DND-41 (cell line): ENCODE measurements at regions not wholly inside any gene's neighbourhood (a gene's known extent, or its start where the extent isn't known, plus 50 kb on each side); places are given as distances from the start of the nearest gene placed in this dataset.
"Not testable (repeated sequence)": the region's sequence is repeated elsewhere in the genome, so short reads cannot be mapped to it uniquely, and the experiment has no call there.

Experiments
- ATAC-seq: fragments of 200-7000 bp; cut with Tn5 transposase; 3 replicates; pipeline ENCODE4 v1.9.1; 2021; ENCODE audit warnings: low read depth; ENCODE audit not compliant: insufficient read depth
- DNase-seq: peaks from one replicate; pipeline ENCODE4 v3.0.0-alpha.2; 2020
- H2AFZ ChIP-seq: 2 replicates; pipeline ENCODE4 v1.6.0; 2012; ENCODE audit warnings: low read depth, low read length
- H3K27ac ChIP-seq: 2 replicates; pipeline ENCODE4 v1.5.1; 2012; ENCODE audit warnings: low read length, inconsistent platforms
- H3K27me3 ChIP-seq: fragments of 200-600 bp; sonication (generic); 2 replicates; pipeline ENCODE4 v1.6.0; 2012; ENCODE audit warnings: low read length, mild to moderate bottlenecking, inconsistent platforms; ENCODE audit not compliant: insufficient read depth, poor library complexity
- H3K36me3 ChIP-seq: 2 replicates; pipeline ENCODE4 v1.5.1; 2012; ENCODE audit warnings: low read length, inconsistent platforms; ENCODE audit not compliant: insufficient read depth
- H3K4me1 ChIP-seq: 2 replicates; pipeline ENCODE4 v1.5.1; 2012; ENCODE audit warnings: mild to moderate bottlenecking, low read length; ENCODE audit not compliant: insufficient read depth
- H3K4me2 ChIP-seq: 2 replicates; pipeline ENCODE4 v1.6.0; 2012; ENCODE audit warnings: mild to moderate bottlenecking, moderate library complexity, low read length, inconsistent platforms; ENCODE audit not compliant: insufficient read depth
- H3K4me3 ChIP-seq, 2 experiments: fragments of 200-600 bp in 1 of 2; shearing (Covaris generic) in 1 of 2; 2 replicates each; pipeline ENCODE4 v1.5.1; 2012 to 2016; ENCODE audit warnings: inconsistent platforms in 2 of 2, low read length in 2 of 2, mild to moderate bottlenecking in 2 of 2, low read depth in 1 of 2, moderate library complexity in 1 of 2
- H3K79me2 ChIP-seq: 2 replicates; pipeline ENCODE4 v1.6.0; 2012; ENCODE audit warnings: low read length, inconsistent platforms; ENCODE audit not compliant: insufficient read depth
- H3K9ac ChIP-seq: 2 replicates; pipeline ENCODE4 v1.6.0; 2012; ENCODE audit warnings: low read depth, mild to moderate bottlenecking, inconsistent platforms, low read length, moderate library complexity
- H3K9me3 ChIP-seq: 2 replicates; pipeline ENCODE4 v1.5.1; 2012; ENCODE audit warnings: low read length, moderate library complexity, mild to moderate bottlenecking, inconsistent platforms; ENCODE audit not compliant: insufficient read depth, severe bottlenecking
- H4K20me1 ChIP-seq: 2 replicates; pipeline ENCODE4 v1.6.0; 2012; ENCODE audit warnings: low read length; ENCODE audit not compliant: insufficient read depth
- EZH2 ChIP-seq: IDR thresholded peaks from 3 replicates; pipeline ENCODE4 v1.6.1; 2012; ENCODE audit warnings: borderline replicate concordance, low read depth, mild to moderate bottlenecking, moderate library complexity, low read length, inconsistent platforms; ENCODE audit not compliant: severe bottlenecking
- TF ChIP-seq, protein P1 (sequence below): IDR thresholded peaks from 2 replicates; pipeline ENCODE4 v1.5.1; 2012; ENCODE audit warnings: borderline replicate concordance, low read length, moderate library complexity, mild to moderate bottlenecking; ENCODE audit not compliant: poor library complexity, severe bottlenecking; ENCODE audit errors: extremely low read depth

DNA sequence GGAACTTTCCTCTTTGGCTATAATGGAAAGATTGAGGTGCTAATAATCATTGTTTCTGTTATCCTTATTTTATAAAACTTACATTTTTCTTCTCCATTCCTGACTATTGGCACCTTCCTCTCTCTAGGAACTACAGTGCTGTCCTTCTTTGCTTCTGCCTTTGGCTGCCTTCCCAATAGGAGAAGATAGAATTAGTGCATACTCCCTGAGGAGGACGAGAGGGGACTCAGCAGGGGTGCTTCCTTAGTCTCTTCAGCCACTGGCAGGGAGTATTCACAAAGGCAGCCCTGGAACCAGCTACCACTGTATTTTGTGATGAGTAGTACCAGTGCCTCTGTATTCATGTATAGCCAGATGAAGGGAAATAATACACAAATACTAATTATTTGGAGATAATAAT is 208.5 kb downstream of the FOXG1 start:
- Histone ChIP-seq H3K4me1 (no peaks in the 10 kb centered on the region), H3K27ac (no peak overlapping the region), H3K9me3 (no peaks in the 10 kb centered on the region), H3K79me2 (no peaks in the 10 kb centered on the region), H3K27me3 (no peaks in the 10 kb centered on the region), H3K36me3 (no peaks in the 10 kb centered on the region), H3K4me3 (no peak overlapping the region), H3K9ac (no peak overlapping the region), H3K4me2 (no peak overlapping the region), H4K20me1 (no peaks in the 10 kb centered on the region), H2AFZ (no peak overlapping the region)
- no peak for DNase-seq
- ATAC-seq, result no peak
- TF ChIP-seq, protein P1, sequence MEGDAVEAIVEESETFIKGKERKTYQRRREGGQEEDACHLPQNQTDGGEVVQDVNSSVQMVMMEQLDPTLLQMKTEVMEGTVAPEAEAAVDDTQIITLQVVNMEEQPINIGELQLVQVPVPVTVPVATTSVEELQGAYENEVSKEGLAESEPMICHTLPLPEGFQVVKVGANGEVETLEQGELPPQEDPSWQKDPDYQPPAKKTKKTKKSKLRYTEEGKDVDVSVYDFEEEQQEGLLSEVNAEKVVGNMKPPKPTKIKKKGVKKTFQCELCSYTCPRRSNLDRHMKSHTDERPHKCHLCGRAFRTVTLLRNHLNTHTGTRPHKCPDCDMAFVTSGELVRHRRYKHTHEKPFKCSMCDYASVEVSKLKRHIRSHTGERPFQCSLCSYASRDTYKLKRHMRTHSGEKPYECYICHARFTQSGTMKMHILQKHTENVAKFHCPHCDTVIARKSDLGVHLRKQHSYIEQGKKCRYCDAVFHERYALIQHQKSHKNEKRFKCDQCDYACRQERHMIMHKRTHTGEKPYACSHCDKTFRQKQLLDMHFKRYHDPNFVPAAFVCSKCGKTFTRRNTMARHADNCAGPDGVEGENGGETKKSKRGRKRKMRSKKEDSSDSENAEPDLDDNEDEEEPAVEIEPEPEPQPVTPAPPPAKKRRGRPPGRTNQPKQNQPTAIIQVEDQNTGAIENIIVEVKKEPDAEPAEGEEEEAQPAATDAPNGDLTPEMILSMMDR, result no peak
- no peak for TF ChIP-seq EZH2

DNA sequence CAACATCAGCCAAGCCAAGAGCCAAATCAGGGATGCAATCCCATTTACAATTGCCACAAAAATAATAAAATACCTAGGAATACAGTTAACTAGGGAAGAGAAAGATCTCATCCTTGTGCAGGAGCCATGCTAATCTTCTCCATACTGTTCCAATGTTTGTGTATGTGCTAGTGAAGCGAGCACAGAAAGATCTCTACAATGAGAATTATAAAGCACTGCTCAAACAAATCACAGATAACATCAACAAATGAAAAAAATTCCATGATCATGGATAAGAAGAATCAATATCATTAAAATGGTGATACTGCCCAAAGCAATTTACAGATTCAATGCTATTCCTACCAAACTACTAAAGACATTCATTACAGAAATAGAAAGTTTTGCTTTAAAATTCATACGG is 215.6 kb downstream of the FOXG1 start:
- no peaks in the 10 kb centered on the region for H3K79me2 ChIP-seq
- no peak overlapping the region for H3K9ac ChIP-seq
- ATAC-seq, result no peak
- no peak overlapping the region for H3K4me3 ChIP-seq
- no peak overlapping the region for H3K4me2 ChIP-seq
- H3K27me3 ChIP-seq, result no peaks in the 10 kb centered on the region
- TF ChIP-seq, protein P1, result no peak
- no peak for TF ChIP-seq EZH2
- H3K27ac ChIP-seq, result no peak overlapping the region
- no peak for DNase-seq
- H3K36me3 ChIP-seq, result no peaks in the 10 kb centered on the region
- no peaks in the 10 kb centered on the region for H3K4me1 ChIP-seq
- no peak overlapping the region for H2AFZ ChIP-seq
- no peaks in the 10 kb centered on the region for H4K20me1 ChIP-seq
- H3K9me3 ChIP-seq, result no peaks in the 10 kb centered on the region

DNA sequence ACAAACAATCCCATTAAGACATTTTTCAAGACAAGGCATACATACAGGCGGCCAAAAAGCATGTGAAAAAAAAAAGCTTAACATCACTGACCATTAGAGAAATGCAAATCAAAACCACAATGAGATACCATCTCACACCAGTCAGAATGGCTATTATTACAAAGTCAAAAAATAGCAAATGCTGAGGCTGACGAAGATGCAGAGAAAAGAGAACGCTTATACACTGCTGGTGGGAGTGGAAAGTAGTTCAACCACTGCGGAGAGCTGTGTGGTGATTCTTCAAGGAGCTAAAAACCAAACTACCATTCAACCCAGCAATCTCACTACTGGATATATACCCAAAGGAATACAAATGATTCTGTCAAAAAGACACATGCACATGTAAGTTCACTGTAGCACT is 216.7 kb downstream of the FOXG1 start:
- H2AFZ ChIP-seq, result no peak overlapping the region
- H3K9me3 ChIP-seq, result no peaks in the 10 kb centered on the region
- ATAC-seq, result no peak
- H4K20me1 ChIP-seq, result no peaks in the 10 kb centered on the region
- TF ChIP-seq, protein P1, result no peak
- TF ChIP-seq EZH2, result no peak
- no peak overlapping the region for H3K4me3 ChIP-seq
- no peak for DNase-seq
- H3K27me3 ChIP-seq, result no peaks in the 10 kb centered on the region
- no peaks in the 10 kb centered on the region for H3K36me3 ChIP-seq
- H3K27ac ChIP-seq, result no peak overlapping the region
- no peak overlapping the region for H3K9ac ChIP-seq
- H3K4me2 ChIP-seq, result no peak overlapping the region
- H3K79me2 ChIP-seq, result no peaks in the 10 kb centered on the region
- H3K4me1 ChIP-seq, result no peaks in the 10 kb centered on the region

DNA sequence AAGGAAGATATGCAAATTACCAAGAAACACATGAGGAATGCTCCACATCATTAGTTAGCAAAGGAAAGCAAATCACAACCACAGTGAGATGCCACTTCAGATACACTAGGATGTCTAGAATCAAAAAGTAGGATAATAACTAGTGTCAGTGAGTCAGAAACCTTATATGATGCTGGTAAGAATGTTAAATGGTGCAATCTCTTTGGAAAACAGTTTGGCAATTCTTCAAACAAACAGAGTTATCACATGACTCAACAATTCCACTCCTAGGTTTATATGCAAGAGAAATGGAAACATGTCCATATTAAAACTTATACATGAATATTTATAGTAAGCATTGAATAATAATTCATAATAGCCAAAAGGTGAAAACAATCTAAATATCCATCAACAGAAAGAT is 220.9 kb downstream of the FOXG1 start:
- no peak overlapping the region for H3K4me3 ChIP-seq
- TF ChIP-seq, protein P1, result no peak
- no peak for TF ChIP-seq EZH2
- ATAC-seq (no peak), DNase-seq (no peak)
- H3K4me2 ChIP-seq, result no peak overlapping the region
- H3K27me3 ChIP-seq, result no peaks in the 10 kb centered on the region
- no peaks in the 10 kb centered on the region for H3K79me2 ChIP-seq
- H3K36me3 ChIP-seq, result no peaks in the 10 kb centered on the region
- H3K4me1 ChIP-seq, result no peaks in the 10 kb centered on the region
- H3K9me3 ChIP-seq, result no peaks in the 10 kb centered on the region
- no peak overlapping the region for H3K9ac ChIP-seq
- H3K27ac ChIP-seq, result no peak overlapping the region
- H2AFZ ChIP-seq, result no peak overlapping the region
- H4K20me1 ChIP-seq, result no peaks in the 10 kb centered on the region

DNA sequence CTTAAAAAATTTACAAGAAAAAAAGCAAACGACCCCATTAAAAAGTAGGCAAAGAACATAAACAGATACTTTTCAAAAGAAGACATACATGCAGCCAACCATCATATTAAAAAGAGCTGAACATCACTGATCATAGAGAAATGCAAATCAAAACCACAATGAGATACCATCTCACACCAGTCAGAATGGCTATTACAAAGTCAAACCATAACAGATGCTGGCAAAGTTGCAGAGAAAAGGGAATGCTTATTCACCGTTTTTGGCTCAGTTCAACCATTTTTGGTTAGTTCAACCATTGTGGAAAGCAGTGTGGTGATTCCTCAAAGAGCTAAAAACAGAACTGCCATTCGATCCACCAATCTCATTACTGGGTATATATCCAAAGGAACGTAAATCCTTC is 230.6 kb downstream of the FOXG1 start:
- not testable (repeated sequence) for ATAC-seq, H3K27ac ChIP-seq, H2AFZ ChIP-seq, H3K4me1 ChIP-seq, DNase-seq, H3K9ac ChIP-seq, H3K79me2 ChIP-seq, H4K20me1 ChIP-seq, H3K4me2 ChIP-seq, H3K9me3 ChIP-seq, H3K36me3 ChIP-seq, H3K27me3 ChIP-seq, H3K4me3 ChIP-seq
